Heart left ventricle (tissue), 16 donors: ENCODE measurements at regions not wholly inside any gene's neighbourhood (a gene's known extent, or its start where the extent isn't known, plus 50 kb on each side); places are given as distances from the start of the nearest gene placed in this dataset.

Experiments used
- ATAC-seq, 4 donors: fragments of 200-7000 bp; cut with Tn5 transposase; one replicate each; pipeline ENCODE4 v1.9.1; 2020 to 2022; ENCODE audit warnings: moderate library complexity in 4 of 4, mild to moderate bottlenecking in 3 of 4, moderate number of reproducible peaks in 1 of 4
- DNase-seq, 5 donors: peaks; one replicate each; pipeline ENCODE4 v3.0.0-alpha.2; 2020
- H3K27ac ChIP-seq, 12 donors: fragments of 200-600 bp; sonication (generic) in 4 of 12; one replicate each; pipeline versions ENCODE4 v1.5.0 to v1.8.0; 2016 to 2022; ENCODE audit warnings: mild to moderate bottlenecking in 2 of 12
- H3K27me3 ChIP-seq, 9 donors: fragments of 200-600 bp; sonication (generic) in 2 of 9; one replicate each; pipeline versions ENCODE4 v1.5.1 to v1.8.0; 2016 to 2022; ENCODE audit warnings: mild to moderate bottlenecking in 3 of 9
- H3K36me3 ChIP-seq, 9 donors: fragments of 200-600 bp; sonication (generic) in 2 of 9; one replicate each; pipeline versions ENCODE4 v1.5.0 to v1.8.0; 2018 to 2022; ENCODE audit warnings: mild to moderate bottlenecking in 2 of 9
- H3K4me1 ChIP-seq, 12 donors: fragments of 200-600 bp; sonication (generic) in 4 of 12; one replicate each; pipeline versions ENCODE4 v1.5.0 to v1.8.0; 2016 to 2022; ENCODE audit warnings: mild to moderate bottlenecking in 3 of 12
- H3K4me3 ChIP-seq, 12 donors: fragments of 200-600 bp; sonication (generic) in 4 of 12; one replicate each; pipeline versions ENCODE4 v1.5.0 to v1.8.0; 2017 to 2022; ENCODE audit warnings: mild to moderate bottlenecking in 9 of 12, moderate library complexity in 4 of 12
- H3K9me3 ChIP-seq, 12 donors: fragments of 200-600 bp; sonication (generic) in 4 of 12; one replicate each; pipeline versions ENCODE4 v1.5.0 to v1.8.0; 2016 to 2022; ENCODE audit warnings: mild to moderate bottlenecking in 1 of 12
- POLR2A ChIP-seq, 2 donors: fragments of 450-650 bp; IDR thresholded peaks; one replicate each; pipeline ENCODE4 v1.6.1; 2017; ENCODE audit warnings: antibody characterized with exemption in 2 of 2, mild to moderate bottlenecking in 2 of 2, moderate library complexity in 2 of 2
- WGBS, 4 donors: extraction: QIAGEN DNeasy Blood & Tissue Kit in 2 of 4; methylation state at CpG; one replicate each; pipeline versions ENCODE4 v1.1.5 to v1.1.7; 2013 to 2018; 5-methylcytosine and 5-hydroxymethylcytosine counted together
- intact Hi-C, 10 donors: fragments of 100-400 bp; cut with DNase I; formaldehyde crosslinking; loops; one replicate each; pipeline versions ENCODE4 v1.11.1 to v1.14.2; 2022
- TF ChIP-seq, protein P1 (sequence below), 12 donors: fragments of 200-600 bp; sonication (generic) in 4 of 12; IDR thresholded peaks; one replicate each; pipeline versions ENCODE4 v1.5.0 to v1.8.0; 2018 to 2022; ENCODE audit warnings: antibody characterized with exemption in 12 of 12, mild to moderate bottlenecking in 5 of 12
- donor health status: ischemic (EF 13 %, LVEDD 7.1; RV severe dilation, severe dysfunction).
- donor health status: healthy with polysubstance abuse.
- donor health status: DM: no; HTN: yes; CAD: no.
- donor health status: DM: no; HTN: no; CAD: no.
- donor health status: ischemic (EF 25% LVEDD 6.9; RV normal size, moderate dysfunction).
- donor health status: ischemic (EF 25% LVEDD 5.7; RV mildly dilated, moderate dysfunction).
- donor health status: healthy.
- donor health status: DM: yes; HTN: yes; CAD: no.
- donor health status: ischemic (EF 35%, LVEDD 5.7; RV mildly dilated, moderate dysfunction).
- donor health status: nonischemic (EF 11% LVEDD 7.7; RV severe dilation, severe dysfunction).
- donor health status: DM: yes; HTN: yes; CAD: no.
- donor health status: PGD.
- donor health status: ischemic (EF 29% LVEDD 5.4; RV normal size, mild dysfunction).
- donor health status: nonischemic (EF 23%, LVEDD 6.1; RV moderate dilation, normal function).

DNA sequence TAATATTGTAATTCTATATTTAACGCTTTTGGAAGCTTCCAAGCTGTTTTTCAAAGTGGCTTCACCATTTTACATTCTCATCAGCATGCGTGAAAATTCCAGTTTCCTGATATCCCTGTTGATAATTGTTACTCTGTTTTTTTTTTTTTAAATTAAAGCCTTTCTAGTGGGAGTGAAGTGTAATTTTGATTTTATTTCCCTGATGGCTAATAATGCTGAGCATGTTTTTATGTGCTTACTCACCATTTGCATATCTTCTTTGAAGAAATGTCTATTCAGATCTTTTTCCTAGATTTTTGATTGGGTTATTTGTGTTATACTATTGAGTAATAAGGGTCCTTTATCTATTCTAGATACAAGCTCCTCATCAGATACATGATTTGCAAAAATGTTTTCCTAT lies 382.8 kb upstream of the HS6ST1 start:
- H3K4me1 ChIP-seq, result no peaks in the 10 kb centered on the region
- TF ChIP-seq, protein P1, sequence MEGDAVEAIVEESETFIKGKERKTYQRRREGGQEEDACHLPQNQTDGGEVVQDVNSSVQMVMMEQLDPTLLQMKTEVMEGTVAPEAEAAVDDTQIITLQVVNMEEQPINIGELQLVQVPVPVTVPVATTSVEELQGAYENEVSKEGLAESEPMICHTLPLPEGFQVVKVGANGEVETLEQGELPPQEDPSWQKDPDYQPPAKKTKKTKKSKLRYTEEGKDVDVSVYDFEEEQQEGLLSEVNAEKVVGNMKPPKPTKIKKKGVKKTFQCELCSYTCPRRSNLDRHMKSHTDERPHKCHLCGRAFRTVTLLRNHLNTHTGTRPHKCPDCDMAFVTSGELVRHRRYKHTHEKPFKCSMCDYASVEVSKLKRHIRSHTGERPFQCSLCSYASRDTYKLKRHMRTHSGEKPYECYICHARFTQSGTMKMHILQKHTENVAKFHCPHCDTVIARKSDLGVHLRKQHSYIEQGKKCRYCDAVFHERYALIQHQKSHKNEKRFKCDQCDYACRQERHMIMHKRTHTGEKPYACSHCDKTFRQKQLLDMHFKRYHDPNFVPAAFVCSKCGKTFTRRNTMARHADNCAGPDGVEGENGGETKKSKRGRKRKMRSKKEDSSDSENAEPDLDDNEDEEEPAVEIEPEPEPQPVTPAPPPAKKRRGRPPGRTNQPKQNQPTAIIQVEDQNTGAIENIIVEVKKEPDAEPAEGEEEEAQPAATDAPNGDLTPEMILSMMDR (IDR thresholded peaks at IDR 0.05), result no peak
- TF ChIP-seq POLR2A (IDR thresholded peaks at IDR 0.05), result no peak
- peaks cover 0 to 6% (median 0%) of the 10 kb centered on the region in 12 donors for H3K9me3 ChIP-seq
- WGBS, 4 donors, result 84 to 94% (median 89%) methylated on average over 2 of the region's 2 CpGs
- H3K27me3 ChIP-seq, result peaks cover 0 to 6% (median 0%) of the 10 kb centered on the region in 9 donors
- no peak for DNase-seq
- no peak for ATAC-seq
- intact Hi-C loops, result no loop called here
- H3K4me3 ChIP-seq, result no peak overlapping the region
- no peak overlapping the region for H3K27ac ChIP-seq
- H3K36me3 ChIP-seq, result no peaks in the 10 kb centered on the region

DNA sequence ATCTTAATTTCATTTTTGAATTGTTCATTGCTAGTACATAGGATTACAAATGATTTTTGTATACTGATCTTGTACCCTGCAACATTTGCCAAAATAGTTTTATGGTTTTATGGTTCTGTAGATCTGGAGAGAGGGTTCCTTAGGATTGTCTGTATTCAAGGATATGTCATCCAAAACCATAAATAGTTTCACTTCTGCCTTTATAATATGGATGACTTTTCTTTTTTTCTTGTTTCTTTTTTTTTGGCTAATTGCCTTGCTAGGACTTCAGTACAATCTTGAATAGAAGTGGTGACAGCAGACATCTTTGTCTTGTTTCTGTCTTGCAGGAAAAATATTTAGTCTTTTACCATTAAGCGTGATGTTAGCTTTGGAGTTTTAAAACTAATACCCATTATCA lies 383.9 kb upstream of the HS6ST1 start:
- TF ChIP-seq POLR2A (IDR thresholded peaks at IDR 0.05), result no peak
- TF ChIP-seq, protein P1 (IDR thresholded peaks at IDR 0.05), result no peak
- Histone ChIP-seq H3K36me3 (no peaks in the 10 kb centered on the region), H3K4me3 (no peak overlapping the region), H3K27me3 (peaks cover 0 to 3% (median 0%) of the 10 kb centered on the region in 9 donors), H3K9me3 (peaks cover 0 to 11% (median 4%) of the 10 kb centered on the region in 12 donors), H3K4me1 (no peaks in the 10 kb centered on the region), H3K27ac (no peak overlapping the region)
- ATAC-seq (no peak), DNase-seq (no peak)
- intact Hi-C loops, result no loop called here
- WGBS, 4 donors, result 51 to 69% (median 64%) methylated on average over 1 of the region's 1 CpG

DNA sequence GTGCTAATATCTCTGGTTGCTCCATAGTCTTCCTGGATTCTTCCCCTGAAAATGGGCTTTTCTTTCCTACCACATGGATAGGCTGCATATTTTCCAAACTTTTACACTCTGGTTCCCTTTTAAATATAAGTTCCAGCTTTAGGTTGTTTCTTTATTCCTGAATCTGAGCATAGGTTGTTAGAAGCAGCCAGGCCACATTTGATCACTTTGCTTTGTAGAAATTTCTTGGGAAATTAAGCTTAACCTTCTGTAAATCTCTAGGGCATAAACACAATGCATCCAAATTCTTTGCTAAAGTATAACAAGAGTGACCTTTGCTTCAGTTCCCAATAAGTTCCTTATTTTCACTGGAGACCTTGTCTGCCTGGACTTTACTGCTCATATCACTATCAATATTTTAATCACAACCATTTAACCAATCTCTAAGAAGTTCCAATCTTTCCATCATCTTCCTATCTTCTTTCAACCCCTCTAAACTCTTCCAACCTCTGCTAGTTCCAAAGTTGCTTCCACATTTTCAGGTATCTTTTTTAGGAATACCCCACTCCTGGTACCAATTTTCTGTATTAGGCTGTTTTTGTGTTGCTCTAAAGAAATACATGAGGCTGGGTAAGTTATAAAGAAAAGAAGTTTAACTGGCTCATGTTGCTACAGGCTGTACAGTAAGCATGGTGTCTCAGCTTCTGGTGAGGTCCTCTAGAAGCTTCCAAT lies 389.6 kb upstream of the HS6ST1 start:
- Histone ChIP-seq H3K4me3 (no peak overlapping the region), H3K4me1 (no peaks in the 10 kb centered on the region), H3K9me3 (peaks cover 0 to 29% (median 20%) of the 10 kb centered on the region in 12 donors), H3K36me3 (no peaks in the 10 kb centered on the region), H3K27me3 (no peaks in the 10 kb centered on the region), H3K27ac (no peak overlapping the region)
- TF ChIP-seq POLR2A (IDR thresholded peaks at IDR 0.05), result no peak
- TF ChIP-seq, protein P1 (IDR thresholded peaks at IDR 0.05), result no peak
- intact Hi-C loops, result no loop called here
- DNase-seq, result no peak
- ATAC-seq, result no peak

DNA sequence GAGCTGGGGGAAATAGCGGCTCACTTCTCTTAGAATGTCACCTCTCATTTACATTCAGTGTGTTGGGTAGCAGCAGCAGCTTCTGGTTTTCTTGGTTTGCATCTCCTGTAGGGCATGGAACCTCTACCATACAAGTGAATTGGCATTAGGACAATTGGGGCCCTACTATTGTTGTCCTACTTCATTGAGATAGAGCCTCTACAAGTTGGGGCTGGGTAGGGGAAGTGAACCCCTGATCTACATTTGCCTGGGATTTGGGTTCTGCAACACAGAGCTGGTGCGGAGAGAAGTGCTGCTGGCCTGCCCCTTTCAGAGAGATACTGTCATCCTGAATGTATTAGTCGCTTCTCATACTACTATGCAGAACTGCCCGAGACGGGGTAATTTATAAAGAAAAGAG lies 391.6 kb upstream of the HS6ST1 start:
- H3K27me3 ChIP-seq, result peaks cover 0 to 12% (median 0%) of the 10 kb centered on the region in 9 donors
- TF ChIP-seq POLR2A (IDR thresholded peaks at IDR 0.05), result no peak
- TF ChIP-seq, protein P1 (IDR thresholded peaks at IDR 0.05), result no peak
- intact Hi-C loops, result no loop called here
- no peak overlapping the region for H3K27ac ChIP-seq
- no peaks in the 10 kb centered on the region for H3K36me3 ChIP-seq
- H3K4me3 ChIP-seq, result no peak overlapping the region
- peaks cover 0 to 7% (median 0%) of the 10 kb centered on the region in 12 donors for H3K4me1 ChIP-seq
- peaks cover 0 to 29% (median 20%) of the 10 kb centered on the region in 12 donors for H3K9me3 ChIP-seq
- 92 to 99% (median 97%) methylated on average over 5 of the region's 5 CpGs for WGBS, 4 donors
- ATAC-seq (no peak), DNase-seq (no peak)
